HG03565 (cell line): ENCODE measurements at regions not wholly inside any gene's neighbourhood (a gene's known extent, or its start where the extent isn't known, plus 50 kb on each side); places are given as distances from the start of the nearest gene placed in this dataset.
"Not testable (repeated sequence)": the region's sequence is repeated elsewhere in the genome, so short reads cannot be mapped to it uniquely, and the experiment has no call there.

Experiments used
- ATAC-seq: cut with Tn5 transposase; IDR thresholded peaks from one replicate; pipeline ENCODE4 v1.9.1; 2021; ENCODE audit warnings: mild to moderate bottlenecking, moderate library complexity; ENCODE audit not compliant: unreplicated experiment

DNA sequence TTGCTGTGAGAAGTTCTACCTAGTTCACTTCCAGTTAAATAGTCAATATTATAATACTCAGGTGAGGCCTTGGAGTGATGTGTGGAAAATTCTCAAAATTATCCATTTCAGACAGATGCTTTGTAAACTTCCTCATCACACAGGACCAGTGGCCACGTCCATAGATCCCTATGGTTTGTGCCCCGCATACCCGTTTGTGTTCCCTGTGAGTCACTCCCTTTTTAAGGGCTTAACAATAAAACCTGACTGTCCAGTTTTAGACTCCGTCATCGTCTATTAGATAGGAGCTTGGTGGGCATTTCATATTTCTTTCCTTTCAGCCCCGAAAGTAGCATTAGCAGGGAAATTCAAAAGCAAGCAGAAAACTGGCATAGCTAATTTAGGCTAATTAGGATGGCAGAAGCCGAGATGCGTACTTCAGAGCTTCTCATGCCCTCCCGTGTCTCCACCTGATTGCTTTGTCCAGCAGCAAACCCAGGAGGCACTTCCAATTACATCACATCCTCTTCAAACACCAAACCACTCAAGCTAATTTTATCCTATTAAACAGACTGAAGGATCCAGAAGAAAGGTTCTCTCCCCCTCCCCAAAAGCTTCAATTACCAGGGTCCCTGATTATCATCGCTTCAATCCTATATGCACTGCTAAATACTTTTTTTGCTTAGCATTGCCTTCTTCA, 186.6 kb upstream of the OTX2 start:
- no peak for ATAC-seq

DNA sequence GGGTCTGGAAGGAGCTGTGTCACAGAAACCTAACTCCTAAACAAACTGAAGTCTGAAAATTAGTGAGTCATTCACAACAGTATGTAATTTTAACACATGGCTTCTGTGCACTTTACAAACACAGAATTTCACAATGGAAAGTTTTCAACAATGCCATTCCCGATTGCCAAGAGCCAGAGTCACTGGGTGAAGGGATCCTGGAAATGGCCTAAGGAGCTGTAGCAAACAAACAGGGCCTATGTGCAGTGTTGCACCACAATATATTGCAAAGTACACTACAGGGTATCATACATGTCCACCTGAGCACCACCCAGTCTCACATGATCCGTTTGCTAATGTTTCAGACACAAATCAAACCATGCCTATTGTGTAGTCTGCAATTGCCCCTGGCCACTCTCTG, 184.7 kb upstream of the OTX2 start:
- no peak for ATAC-seq

DNA sequence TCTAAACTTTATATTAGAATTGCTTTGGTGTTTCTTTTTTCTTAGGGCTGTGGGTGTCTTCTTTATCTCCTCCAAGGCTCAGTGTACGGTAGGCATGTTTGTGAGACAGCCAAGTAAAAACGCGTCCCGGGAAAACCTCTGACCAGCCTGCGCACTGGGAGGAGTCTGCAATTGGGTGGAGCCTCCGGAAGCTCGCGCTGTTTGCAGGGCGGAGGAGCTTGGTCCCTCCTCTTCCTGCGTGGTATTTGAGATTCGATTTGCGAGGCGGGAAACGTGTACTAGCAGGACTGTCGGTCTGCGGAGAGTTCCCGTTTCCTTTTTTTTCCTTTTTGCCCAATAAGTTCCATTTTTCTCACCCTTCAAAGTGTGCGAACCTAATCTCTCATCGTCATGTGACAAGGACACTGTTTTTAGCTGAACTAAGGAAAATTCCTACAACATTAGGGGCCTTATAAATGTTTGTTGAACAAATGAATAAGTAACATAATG, 182.1 kb upstream of the OTX2 start:
- no peak for ATAC-seq

DNA sequence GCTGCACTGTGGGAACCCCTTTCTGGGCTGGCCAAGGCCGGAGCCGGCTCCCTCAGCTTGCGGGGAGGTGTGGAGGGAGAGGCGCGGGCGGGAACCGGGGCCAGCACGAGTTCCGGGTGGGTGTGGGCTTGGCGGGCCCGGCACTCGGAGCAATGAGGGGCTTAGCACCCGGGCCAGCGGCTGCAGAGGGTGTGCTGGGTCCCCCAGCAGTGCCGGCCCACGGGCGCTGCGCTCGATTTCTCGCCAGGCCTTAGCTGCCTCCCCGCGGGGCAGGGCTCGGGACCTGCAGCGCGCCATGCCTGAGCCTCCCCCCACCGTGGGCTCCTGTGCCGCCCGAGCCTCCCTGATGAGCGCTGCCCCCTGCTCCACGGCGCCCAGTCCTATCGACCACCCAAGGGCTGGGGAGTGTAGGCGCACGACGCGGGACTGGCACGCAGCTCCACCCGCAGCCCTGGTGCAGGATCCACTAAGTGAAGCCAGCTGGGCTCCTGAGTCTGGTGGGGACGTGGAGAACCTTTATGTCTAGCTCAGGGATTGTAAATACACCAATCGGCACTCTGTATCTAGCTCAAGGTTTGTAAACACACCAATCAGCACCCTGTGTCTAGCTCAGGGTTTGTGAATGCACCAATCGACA, 180.8 kb upstream of the OTX2 start:
- not testable (repeated sequence) for ATAC-seq

DNA sequence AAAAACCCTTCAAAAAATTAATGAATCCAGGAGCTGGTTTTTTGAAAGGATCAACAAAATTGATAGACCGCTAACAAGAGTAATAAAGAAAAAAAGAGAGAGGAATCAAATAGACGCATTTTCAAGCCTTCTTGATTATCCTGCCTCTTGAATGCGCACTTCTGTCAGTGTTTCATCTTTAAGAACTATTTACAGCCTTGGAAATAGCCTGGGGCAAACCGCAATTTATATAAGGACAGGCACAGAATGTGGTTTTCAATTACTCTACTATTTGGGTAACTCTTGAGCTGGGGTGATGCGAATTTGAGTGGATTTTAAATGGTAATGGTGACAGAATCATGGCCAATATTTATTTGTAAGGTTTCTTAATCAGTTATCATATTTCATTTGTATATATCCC, 179.1 kb upstream of the OTX2 start:
- ATAC-seq: no peak

DNA sequence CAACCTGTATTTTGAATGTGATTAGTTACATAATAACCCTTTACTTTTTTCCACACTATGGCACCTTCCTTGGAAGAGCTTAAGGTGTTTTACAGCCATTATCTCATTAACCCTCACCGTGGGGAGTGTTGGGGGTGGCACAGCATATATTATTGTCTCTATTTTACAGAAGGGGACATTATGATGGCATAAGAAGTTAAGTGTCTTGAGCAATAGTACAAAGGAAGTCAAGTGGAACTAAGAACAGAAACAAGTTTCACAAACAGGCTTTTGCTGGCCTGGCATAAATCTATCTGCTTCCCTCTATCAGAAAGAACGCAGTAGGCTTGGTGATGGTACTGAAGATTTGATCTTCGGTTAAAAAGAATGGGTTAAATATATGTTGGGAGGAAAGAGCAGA, 169.7 kb upstream of the OTX2 start:
- no peak for ATAC-seq

DNA sequence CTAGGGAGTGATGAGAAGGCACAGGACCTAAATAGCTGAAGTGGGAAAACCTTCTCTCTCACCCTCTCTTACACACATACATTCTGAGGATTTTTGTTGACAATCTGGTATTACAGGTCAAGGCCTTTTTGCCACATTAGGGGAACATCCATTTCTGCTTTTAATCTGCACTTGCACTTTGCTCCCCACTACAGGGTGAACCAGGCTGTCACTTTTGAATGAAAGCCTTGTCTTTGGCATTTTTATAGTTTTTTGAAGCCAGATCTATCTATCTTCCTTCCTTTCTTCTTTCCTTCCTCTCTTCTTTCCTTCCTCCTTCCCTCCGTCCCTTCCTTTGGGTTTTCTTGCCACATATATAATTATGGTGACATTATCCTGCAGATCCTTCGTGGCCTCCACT, 165.9 kb upstream of the OTX2 start:
- ATAC-seq: no peak

DNA sequence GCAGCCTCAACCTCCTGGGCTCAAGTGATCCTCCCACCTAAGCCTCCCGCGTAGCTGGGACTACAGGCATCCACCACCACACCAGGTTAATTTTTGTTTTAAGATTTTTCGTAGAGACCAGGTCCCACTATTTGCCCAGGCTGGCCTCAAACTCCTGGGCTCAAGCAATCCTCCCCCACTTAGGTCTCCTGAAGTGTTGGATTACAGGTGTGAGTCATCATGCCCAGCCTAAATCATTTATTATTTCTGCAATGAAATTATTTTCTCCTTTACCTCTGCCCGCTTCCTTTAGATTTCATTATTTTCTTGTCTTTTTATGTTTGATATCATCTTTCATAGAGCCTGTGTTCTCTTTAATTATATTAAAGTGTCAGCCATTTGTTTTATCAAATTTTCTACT, 165.2 kb upstream of the OTX2 start:
- no peak for ATAC-seq

DNA sequence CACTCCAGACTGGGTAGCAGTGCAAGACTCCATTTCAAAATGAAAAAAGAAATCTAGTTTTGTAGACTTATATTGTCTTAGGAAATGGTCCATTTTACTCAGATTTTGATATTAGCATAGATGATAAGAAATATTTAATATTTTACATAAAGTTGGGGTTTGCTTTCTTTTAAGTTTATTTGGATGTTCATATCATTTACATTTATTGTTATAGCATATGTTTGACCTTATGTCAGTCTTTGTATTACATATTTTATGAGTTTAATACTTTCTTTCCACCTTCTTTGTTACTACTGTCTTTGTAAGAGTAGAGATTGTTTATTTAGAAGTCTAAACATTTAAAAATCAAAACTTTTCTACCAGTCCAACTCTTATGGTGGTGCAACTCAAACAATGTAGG, 162.7 kb upstream of the OTX2 start:
- ATAC-seq: no peak

DNA sequence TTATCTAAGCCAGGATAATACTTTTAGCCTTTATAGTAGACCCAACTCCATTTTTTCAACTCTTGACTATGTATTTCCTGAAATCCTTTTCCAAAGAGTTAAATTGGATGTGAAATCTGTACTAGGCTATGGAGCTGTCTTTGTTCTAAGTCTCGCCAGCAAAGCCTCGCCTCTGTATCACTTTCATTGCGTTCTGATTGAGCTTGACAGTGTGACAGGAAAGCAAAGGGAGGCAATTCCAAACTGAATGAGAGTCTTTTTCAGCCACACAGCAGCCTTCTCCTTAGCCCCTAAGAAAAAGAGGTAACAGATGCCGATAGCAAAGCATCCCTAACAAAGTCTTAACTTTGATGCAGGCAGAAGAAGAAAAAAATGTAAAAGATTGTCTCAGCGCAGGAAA, 154.6 kb upstream of the OTX2 start:
- no peak for ATAC-seq

DNA sequence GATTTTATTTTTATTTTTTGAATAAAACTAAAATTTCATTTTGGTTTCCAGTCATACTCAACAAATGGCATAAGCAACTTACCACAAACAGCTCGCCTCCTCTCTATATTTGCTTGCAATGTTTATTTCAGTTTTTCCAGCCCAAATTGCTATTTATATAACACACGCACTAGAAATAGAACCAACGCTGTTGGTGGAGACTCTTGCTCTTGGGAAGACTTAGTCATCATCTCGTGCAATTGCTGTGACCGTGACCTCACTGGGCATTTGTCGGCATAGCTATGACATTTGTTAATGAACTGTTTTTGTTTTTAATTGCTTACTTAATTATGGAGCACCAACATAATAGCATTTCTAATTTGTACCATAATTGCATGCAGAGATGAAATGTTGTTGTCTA, 153.1 kb upstream of the OTX2 start:
- ATAC-seq: no peak

DNA sequence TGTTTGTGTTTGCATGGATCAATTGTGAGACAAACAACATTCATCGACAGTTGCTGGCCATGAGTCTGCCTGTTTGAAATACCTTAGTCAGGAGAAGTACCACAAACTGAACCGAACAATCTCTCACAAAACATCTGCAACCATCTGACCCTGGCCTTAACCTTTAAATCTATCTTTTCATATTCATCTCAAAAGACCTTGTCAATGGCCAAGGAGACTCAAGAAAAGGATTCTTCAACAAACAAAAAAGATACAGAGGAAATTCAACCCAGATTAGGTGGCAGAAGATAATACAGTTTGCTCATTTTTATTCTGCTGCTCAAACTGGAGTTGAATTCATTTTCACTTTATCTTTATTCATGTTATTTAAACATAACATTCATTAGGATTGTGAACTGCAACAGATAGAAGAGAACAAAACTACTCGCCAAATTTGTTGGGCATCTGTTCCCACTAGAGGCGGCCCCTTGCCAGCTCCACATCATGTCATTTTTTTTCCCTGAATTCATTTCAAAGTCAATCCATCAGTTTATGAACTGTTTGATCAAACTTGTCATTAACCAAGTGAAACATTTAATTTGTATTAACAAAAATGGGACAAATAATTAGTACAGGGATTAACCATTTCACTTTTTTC, 152.3 kb upstream of the OTX2 start:
- no peak for ATAC-seq

DNA sequence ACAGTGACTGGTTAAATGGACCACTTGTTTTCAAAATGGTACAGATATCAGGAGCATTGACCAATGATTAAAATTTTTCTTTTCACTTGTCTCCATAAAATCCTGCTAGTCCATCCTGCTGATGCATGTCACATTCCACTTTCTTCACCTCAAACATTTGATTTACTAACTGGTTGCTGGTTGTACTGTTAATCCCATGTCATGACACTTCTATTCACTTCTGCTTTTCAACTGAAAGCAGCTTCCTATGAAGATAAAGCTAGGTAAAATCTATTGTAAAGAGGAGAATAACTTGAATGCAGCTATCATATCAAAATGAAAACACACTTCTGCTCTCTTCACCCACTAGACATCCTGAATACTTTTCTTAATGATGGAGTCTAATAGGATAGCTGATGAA, 149.6 kb upstream of the OTX2 start:
- ATAC-seq: no peak

DNA sequence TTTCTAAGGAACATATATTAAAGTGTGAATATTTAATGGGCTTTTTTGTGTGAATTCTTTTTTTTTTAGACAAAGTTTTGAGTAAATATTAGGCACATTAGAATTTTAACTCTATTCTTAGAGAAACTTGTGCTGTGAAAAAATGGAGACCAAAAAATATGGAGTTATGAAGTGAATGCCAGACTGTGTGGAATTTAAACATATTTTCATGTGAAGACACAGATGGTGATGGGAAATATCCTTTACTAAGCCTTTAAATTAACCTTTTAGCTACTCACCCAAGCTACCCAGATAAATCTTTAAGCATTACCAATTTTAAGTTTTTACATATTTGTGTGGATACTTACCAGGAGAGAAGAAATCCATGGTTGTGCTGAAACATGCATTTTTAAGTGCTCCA, 148.8 kb upstream of the OTX2 start:
- ATAC-seq: no peak

DNA sequence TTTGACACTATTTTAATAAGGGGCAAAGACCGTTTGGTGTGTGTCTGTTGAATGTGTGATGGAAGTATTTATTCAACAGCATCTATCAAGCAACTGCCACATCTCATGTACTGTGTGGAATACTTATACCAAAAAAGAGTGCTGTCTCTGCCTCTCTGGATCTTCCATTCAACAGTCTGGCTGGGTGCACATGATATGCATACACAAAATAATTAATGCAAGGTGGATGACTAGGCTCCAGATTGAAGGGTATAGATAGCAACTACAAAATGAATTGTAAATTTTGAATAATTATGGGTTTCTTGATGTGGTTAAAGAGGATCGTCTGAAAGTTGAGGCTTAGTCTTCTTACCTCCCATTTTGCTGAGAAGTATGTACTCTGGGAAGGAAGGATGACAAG, 145.9 kb upstream of the OTX2 start:
- ATAC-seq: no peak

DNA sequence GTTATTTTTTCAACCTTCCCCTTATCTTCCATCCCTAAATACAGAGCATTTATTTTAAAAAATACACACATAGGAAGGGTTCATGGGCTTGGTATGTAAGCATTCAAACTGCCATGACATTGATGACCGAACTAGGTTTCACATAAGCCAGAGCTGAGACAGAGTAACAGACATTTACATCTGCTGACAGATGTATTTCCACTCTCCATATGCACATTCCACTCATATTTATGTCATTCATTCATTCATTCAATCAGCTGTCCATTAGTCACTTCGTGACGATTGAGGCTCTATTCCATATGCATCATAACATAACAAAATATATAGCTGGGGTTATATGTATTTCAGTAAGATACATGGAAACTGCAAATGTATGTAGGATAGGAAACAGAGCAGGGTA, 145.5 kb upstream of the OTX2 start:
- ATAC-seq: no peak

DNA sequence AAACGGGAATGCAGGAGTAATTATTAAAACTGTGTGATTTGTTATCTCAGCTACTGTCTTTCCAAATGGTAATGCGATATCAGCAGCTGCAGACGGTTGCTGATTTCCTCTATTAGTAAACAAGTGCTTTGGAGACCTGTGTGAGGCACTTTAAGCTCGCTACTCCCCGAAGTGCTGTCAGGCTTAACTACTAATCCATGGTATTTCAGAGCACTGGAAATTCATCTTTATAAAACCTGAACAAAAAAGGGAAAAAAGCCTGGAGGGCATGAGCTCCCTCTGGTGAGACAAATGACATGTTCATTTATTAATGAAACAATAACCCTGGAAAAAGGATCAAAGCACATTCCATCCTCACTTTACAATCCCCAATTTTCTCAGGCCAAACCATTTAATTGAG, 143.6 kb upstream of the OTX2 start:
- ATAC-seq: no peak

DNA sequence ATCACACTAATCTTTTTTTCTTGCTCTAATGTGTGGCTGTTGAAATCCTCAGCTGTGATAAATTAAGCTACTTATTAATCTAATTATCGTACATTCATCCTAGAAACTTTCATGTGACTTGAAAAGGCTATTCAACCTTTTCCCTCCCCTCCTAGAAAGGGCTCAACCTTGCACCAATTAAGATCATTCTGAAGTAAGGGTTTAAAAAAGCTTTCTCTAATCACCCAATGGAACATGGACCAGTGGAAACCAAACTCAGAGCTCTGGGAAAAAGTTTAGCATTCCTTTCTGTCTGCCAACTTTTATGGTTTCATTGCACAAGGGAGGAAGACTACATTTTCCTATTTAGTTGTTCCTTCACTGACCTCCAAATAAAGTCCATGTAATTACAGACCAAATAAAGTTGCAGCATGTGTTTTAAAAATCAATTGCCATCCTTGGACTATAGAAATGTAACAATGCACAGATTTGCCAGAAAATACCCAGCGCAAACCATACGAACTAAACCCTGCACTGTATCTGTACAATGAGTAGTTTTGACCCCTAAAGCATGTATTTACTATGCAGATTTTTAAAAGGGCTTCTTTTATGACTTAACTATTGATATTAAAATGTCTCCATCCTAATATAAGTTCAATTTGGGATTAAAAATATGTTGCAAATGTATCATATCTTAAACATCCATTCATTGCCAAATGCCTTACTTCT, 142.6 kb upstream of the OTX2 start:
- no peak for ATAC-seq

DNA sequence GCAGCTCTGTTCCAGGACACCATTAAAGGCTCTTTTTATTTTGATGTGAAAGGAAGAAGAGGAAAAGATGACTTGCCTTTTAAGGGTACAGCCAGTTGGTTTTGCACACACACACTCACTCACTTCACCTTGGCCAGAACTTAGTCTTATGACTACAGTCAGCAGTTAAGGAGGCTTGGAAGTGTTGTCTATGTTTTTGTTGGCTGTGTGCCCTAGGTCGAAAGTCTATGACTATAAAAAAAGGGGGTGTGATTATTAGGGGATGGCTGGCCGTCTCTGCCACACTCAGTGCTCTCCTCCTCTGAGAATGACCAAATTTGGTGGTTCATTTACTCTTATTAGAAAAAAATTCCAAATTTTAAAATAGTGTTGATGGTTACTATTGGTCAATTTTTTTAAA, 139.5 kb upstream of the OTX2 start:
- no peak for ATAC-seq

DNA sequence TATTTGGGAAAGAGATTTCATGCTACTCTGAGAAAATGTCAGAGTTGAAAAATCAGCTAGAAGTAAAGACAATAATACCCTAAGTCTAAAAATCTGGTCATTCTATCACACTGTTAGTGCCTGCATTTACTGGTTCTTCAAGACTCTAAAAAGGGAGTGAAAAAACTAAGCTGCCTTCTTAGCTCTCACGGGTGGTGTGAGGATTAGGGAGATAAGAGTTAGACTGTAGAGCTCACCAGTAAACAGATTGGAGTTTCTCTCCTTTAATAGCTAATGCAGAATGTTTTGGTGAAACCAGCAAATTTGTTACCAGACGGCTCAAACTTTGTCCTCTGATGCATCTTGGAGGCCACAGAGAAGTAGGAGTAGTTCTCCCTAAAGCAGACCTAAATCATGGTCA, 135.0 kb upstream of the OTX2 start:
- ATAC-seq: no peak

DNA sequence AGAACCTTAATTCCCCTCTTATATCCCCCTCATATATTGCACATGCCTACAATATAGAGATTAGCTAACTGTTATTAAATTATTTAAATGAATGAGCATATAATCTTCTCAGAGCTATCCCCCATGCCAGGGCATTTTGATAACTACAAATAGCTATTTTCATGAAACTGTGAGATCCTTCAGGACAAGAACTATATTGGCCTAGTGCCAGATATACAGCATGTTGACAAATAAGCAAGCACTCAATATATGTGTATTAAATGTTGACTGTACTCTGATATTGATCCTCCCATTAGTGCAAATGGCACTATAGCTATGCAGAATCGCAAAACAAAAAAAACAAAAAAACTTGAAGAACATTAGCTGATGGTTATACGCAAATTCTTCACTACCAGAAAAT, 134.1 kb upstream of the OTX2 start:
- no peak for ATAC-seq

DNA sequence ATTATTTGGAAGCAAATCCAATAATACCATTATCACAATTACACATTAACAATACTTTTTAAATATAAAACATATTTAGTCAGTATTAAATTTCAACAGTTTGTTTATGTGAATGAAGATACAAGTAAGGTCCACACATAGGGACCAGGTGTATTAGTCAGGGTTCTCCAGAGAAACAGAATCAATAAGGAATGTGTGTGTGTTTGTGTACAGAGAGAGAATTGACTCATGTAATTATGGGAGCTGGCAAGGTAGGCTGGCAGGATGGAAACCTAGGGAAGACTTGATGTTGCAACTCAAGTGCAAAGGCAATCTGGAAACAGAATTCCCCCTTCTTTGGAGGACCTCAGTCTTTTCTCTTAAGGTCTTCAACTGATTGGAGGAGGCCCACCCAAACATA, 123.2 kb upstream of the OTX2 start:
- no peak for ATAC-seq
